OCI-M1 (cell line): ENCODE measurements at regions not wholly inside any gene's neighbourhood (a gene's known extent, or its start where the extent isn't known, plus 50 kb on each side); places are given as distances from the start of the nearest gene placed in this dataset.
A peak's percentile ranks its signal among the peaks of the same experiment; 100 is the strongest.

ENCODE experiments used
- DNase-seq: peaks from one replicate; lab custom pipeline; 2025; lab: John Stamatoyannopoulos, UW

DNA sequence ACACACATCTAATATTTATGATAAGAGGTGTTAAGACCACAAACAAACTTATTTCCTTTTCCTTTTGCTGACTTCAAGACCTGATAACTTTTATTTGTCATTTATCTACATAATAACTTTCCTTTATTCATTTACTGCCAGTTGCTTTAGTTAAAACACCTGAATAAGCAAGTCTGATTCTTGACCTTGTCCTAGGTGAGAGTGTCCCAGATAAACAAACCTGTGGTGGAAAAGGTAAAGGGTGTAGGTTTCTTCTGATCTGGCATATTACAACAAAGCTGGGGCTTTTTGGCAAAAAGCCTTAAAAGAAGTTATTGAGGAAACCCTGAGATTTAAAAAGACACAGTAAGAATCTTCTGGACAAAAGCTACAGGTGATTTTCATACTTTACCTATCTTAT is 191.5 kb downstream of the ZBBX start:
- no peak for DNase-seq

DNA sequence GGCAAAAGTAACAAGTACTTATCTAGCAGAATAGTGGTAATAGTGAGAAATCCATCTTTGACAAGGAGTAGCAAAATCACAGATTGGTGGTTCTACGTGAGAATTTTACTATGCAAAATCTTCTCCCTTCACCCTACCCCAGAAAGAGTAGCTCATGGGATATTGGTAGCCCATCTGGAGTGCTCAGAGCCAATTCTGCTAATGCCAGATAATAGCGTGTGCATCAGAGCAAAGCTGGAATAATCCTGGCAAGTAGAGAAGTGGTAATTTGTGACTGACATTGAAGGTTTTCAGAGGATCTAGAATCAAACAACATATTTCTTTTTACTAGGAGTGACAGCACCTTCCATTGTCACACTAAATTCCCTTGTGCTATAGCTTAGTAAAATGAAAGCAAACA is 192.9 kb downstream of the ZBBX start:
- DNase-seq = peak; percentile 18

DNA sequence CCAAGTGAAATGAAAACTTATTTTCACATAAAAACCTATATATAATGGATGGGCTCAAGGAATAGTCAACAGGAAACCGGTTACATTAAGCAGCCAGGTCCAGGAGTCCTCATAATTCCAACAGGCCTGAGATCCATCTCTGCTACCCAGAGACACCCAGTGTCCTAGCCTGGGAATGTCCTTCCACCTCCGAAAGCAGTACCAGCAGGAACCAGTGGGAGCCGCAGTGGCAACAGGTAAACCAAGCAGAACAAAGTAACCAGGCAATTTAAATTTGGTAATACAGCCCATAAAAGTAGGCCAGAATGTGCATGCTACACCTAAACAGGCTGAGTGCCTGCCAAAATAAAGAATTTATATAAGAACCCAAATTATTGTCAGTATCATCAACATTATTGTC is 195.6 kb downstream of the ZBBX start:
- peak; percentile 18 for DNase-seq

DNA sequence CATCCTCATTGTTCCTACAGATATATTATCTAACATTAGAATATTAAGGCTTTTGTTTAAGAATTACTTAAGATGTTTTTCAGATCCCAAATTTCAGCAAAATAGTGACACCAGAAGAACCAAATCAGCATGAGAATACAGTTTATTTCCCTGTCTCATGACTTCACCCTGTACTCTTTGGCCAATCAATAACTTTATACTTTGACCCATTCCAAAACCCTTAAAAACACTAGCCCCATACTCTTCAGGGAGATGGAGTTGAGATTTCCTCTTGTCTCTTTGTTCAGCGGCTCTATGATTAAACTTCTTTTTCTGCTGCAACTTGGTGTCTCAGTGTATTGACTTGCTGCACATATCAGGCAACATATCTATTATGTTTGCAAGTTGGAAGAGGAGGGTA is 207.7 kb downstream of the ZBBX start:
- DNase-seq = no peak

DNA sequence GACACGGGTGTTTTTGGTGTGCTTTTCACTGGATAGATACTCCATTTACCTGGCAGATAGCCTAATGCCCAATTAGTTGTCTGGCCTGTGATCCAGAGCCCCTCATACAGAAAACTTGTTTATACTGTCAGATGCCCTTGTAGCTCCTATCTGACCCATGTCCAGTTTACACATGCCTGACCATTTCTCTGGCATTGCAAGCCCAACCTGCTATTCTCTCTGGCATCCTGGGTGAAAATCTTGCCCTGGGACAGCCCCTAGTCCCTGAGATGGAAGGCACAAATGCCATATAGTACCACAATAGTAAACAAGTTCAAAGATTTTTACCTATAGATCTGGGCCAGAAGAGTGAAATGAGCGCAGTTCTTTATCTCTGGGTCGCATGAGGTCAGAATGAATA is 212.6 kb downstream of the ZBBX start:
- no peak for DNase-seq

DNA sequence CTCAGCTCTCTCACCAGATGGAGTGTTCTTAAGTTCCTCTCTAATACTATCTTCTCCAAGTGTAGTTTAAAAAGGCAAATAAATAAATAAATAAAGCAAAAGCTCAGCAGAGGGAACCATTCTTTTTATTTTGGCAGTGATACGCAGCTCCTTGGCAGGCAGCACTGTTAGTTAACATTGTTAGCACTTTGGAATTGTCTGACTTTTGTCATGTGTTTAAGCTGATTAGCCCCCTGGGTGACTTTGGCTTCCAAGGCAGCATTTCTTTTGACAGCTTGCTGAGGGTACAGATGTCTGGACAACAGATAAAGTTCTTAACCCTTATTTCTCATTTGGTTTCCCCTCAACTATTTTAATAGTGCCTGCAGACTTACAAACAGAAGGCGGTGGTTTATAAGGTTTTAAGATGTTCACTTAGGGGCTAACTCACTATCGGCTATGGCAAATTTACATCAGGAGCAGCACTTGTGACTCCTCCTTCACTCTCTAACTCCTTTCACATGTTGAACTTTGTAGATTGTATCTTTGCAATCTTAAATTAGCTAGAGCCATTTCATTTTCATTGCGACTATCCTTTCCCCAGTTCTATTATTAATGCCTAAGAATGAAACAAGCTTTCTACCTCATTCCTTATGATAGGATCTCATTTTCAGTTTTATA is 213.4 kb downstream of the ZBBX start:
- no peak for DNase-seq

DNA sequence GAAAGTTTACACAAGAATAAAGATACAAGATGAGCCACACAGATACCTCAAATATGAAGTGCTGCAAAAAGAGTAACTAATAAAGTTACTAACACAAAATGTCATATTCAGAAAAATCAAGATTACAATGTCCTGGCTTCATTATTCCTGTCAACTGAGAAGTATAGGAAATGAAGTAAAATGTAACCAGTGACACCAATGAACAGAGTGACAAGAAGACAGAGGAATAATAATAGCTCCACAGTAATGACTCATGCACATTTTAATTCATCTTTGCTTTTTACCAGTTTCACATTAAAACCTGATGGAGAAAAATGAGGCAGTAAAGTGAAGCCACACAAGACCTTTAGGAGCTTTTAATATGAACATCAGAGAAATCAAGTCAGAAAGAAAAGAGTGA is 214.1 kb downstream of the ZBBX start:
- DNase-seq = no peak

DNA sequence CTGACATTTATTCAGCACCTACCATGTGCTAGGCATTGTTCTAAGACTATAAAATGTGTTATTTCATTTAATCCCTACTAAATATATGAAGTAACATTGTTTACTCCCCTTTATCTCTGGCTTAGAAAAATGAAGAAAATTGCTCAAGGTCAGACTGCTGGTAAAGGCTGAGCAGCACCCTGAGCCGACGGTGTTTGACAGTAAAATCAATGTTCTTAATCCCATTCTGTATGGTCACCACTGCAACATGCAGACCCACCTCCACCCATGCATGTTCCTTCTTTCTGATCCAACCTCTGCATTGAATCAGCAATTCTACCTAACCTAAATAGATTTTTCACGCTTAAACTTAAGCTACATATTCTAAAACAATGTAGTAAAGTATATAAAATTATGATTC is 216.5 kb downstream of the ZBBX start:
- DNase-seq = no peak

DNA sequence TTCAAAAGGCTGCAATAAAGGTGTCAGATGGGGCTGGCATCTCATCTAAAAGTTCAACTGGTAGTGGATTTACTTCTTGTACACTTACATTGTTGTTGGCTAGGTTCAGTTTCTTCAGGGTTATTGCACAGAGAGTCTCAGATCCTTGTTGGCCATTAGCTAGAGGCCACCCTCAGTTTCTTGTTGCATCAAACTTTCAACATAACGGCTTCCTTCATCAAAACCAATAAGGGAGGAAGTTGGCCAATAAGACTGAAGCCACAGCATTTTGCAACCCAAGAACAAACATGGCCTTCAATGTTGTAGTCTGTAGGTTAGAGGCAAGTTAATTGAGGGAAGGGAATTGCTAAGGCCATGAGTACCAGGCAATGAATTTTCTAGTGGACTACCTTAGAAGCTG is 218.0 kb downstream of the ZBBX start:
- DNase-seq = no peak

DNA sequence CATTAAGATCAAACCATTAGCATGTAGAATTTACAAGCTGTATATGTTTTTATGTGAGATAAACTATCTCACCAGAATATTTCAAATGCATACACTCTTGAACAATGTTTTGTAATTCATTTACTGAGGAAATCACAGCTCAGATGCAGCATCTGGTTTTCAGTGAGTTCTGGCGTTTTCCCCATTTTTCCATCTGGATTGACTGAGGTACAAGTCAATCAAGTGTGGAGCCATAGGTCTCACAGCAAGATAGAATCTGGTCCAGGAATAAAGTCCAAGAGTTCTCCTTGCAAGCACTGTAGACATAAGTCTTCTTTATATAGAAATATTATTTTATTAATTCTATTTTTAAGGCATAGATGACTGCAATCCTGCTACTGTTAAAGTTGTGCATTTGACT is 219.3 kb downstream of the ZBBX start:
- no peak for DNase-seq

DNA sequence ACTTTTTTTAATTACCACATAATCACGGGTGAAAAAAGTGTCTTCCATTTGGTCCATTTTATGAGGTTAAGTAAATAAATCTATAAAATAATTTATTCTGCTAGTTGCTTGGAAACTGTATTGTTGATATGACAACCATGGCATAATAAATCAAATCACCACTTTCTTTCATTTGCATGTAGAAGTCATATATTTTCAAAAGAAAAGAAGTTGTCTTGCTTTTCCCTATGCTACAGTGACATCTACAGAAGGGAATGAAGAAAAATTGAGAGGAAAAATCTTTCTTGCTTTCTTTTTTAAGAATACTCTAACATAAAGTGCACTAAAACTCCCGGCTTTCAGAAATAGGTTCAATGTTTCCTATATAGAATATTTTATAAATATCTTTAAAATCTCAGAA is 228.5 kb downstream of the ZBBX start:
- DNase-seq = peak; percentile 8

DNA sequence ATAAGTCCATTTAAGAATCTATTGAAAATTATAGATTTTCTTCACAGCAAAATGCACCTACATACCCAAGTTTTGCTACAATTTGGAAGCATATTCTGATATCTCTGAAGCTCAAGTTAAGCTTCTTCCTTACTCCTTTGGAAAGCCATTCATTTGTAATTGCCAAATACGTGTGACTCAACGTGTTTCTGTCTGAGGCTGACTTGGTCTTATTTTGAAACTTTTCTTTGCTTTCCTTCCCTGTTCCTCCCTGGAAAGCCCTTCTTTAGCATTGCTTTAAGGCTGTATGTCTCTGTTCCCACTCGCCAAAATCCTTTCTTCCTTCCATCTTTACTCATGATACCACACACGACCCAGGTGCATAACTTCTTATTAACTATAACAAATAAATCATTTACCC is 232.0 kb downstream of the ZBBX start:
- DNase-seq = no peak

DNA sequence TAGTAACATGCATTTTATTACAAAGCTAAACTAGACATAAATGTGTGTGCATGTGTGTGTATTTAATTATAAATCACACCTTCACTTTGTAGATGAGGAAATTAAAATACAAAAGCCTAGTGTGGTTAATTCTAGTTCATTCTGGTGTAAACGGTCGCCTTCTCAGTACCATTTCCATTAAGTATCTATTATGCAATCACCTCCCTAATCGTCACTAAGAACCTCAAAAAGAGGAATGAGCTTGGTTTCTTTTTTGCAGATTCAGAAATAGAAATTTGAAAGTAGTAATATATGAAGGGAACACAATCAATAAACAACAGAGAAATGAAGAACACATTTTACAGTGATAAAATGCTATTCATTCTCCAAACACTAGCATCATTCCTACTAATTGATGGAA is 233.2 kb downstream of the ZBBX start:
- DNase-seq = no peak

DNA sequence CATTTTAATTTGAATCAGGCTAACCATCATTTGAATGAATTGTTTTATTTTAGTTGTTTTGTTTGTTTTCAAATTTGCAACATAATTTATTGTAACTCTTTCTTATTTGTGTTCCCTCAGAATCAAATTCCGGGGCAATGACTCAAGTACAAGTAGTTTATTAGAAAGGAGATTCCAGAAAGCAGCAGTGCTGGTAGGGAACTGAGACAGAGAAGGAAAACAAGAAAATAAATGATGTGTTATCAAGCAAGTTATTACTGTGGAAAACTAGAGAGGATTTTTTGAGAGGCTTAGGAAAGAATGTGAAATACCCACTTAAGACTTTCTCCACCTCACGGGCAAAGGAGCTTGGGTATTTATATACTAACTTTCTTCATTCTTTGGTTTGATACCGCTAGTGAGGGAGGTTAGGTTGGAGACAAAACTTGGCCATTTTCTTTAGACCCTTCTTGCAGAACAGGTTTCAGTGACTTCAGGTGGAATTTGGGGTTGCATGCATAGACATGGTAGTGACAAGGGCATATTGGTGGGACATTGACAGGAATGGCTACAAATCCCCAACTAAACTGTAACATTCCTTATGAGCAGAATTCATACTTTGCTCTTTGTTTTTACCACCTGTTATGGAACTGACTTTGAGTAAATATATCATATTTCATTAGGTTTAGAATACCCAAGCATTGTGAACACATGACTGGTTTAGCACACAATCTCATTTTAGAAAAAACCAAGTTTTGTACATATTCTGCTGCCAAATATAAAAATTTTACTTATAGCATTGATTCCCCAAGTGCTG is 254.3 kb downstream of the ZBBX start:
- DNase-seq = no peak

DNA sequence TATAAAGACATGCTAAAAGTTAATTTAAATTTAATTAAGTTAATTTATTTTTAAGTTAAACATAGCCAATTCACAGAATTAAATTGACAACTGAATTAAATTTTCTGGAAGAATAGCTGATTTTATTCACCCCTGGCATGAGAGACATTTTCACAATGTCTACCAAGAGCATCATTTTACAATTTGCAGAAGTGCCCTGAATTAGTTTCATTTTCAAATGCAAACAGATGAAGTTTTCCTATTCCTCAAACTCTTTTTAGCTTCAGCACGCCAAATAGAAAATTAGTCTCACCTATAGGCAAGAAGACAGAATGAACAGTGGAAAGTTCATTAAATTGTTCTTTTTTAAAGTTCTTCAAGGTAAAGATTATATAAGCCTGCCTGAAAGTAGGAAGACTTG is 259.3 kb downstream of the ZBBX start:
- peak; percentile 37 for DNase-seq

DNA sequence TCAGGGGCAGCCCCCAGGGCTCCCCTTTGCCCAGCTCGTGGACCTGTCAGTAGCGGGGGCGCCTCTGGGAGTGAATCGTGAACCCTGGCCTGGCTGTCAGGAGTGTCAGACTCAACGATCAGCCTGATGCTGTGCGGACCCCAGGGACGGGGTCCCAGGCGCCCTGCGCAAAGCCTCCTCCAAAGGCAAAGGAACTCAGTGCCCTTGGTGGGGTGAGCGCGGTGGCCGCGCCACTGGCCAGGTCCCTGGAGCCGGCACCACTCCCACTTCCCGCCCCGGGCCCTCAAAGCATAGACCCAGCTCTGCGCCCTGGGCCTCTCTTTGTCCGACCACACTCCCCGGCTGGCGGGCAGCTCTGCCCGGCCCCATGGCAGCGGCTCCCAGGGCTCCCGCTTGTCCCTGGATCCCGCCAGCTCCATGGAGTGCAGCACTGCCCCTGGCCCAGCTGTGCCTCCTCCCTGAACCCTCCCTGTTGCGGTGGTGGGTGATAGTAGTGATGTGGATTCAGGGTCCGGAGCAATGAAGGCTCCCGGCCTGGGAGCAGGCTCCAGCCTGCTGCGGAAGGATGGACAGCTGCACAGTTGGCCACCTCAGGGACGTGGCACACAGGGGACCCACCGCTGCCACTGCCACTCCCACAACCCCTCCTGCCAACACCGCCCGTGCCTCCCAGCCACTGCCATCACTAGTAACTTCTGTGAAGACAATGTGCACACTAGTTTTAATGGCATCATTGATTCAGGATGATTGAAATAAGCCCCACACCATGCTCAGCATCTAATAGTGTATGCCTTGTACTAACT is 263.8 kb downstream of the ZBBX start:
- DNase-seq = no peak

DNA sequence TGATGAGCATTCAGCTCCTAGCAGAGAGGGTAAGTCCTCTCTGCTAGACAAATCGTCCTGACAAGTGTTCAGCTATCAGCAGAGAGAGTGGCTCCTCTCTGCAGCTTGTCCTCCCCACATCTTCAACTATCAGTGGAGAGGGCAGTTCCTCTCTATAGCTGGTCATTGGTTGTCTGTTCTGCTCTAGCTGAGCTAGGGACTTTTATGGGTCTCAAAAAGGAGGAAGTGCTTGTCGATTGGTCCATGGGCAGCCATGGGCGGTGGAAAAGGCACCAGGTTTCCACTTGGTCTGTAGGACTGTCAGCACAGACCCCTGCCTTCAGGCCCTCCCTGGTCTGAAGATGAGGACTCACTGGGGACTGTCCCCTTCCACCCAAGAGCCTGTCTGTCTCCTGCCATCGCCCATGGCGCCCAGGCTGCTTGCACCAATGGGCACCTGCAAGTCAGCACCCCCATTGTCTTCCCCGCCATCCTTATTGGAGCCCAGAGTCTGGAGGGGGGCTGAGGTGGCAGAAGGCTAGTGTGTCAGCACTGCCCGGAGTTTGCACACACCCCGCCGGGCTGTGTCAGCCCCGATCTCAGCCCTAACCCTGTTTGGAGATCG is 264.7 kb downstream of the ZBBX start:
- no peak for DNase-seq

DNA sequence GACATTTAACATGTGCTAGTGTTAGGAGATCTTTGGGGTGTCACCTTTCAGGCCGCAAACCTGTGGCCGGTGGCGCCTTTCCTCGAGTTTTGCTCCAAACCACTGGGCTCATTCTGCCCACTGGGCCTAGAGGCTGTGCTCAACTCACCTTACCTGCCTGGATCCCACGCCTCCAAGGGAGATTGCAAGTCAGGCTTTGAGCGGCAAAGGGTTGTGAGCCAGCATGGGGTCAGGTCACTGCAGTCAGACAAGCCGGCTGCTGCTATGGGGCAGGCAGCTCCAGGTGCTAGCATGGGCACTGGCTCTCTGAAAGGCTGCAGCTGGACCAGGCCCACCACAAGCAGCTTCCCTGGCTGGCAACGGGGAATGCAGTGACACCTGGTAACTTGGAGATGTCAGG is 265.5 kb downstream of the ZBBX start:
- DNase-seq = no peak

DNA sequence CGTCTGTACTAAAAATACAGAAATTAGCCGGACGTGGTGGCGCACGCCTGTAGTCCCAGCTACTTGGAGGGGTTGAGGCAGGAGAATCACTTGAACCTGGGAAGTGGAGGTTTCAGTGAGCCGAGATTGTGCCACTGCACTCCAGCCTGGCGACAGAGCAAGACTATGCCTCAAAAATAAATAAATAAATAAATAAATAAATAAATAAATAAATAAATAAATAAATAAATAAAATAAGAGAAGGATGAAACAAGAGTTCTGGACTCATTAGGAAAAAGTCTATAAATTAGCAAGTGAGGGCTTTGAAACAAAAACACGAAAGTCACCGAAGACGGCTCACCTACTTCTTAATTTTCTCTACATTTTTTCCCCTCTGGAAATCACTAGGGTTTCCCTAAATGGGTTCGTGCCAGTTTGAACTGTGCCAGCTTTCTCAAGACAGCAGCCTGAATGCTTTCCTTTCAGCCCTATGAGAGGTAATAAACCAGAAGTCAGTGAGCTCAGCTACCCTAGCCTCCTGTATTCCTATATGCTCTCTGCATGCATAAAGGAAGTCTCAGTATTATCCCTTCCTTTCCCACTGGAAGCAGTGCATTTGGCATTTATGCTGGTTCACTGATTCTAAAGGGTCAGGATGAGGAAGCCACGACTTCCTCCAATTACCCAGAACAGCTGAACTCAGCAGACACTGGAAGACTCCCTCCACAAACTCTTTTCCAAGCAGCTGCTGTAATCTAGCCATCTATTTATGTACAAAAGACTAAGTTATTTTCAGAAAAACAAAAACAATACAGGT is 266.9 kb downstream of the ZBBX start:
- DNase-seq = no peak

DNA sequence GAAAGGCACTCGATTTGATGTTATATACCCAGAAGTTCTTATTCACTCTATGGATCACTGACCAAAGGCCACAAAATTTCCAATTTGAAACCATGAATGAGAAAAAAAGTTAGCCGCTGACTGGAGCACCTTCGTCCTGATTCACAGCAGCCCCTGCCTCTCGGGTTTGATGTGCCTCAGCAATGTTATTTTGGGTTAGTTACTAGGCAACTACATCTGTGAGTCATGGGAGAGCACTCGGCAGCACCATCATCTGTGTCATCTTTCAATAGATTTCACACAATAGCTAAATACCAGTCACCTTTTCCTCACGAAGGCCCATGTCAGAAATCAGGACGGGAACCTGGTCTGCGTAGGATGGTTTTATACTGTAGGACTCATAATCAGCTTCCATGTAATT is 269.2 kb downstream of the ZBBX start:
- peak; percentile 2 for DNase-seq

DNA sequence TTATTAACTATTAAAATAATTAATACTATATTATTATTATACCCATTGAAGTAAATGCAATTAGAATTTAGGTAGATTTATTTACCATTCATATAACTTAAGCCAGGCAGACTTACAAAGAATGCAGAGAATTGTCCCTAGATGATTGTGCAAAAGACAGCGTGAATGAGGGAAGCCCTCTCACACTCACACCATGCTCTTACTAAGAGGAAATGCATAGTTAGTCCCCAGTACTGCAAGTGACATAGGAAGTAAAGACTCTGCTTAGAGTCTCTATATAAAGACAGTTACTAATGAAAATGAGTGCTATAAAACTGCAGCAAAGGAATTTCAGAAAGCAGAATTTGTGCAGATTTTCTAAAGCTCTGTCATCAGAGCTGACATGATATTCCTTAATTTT is 270.4 kb downstream of the ZBBX start:
- DNase-seq = no peak

DNA sequence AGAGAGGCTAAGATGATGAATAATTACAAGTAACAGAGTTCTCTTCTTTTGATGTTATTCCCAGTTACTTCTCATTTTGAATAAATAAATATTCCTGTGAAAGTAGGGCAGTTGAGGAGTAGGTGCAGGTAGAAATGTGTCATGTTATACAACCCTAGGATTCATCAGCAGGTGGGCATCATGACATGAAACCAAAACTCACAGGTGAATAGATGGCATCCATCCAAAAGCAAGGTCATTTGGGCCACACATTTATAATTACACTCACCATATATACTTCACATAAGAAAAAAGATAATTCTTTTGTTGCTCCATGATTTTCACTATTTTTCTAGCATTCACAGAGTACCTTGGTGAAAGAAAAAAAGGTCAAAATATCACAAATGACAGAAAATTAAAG is 273.6 kb downstream of the ZBBX start:
- DNase-seq = no peak
